ENCODE measurements at regions not wholly inside any gene's neighbourhood (a gene's known extent, or its start where the extent isn't known, plus 50 kb on each side); places are given as distances from the start of the nearest gene placed in this dataset.

DNA sequence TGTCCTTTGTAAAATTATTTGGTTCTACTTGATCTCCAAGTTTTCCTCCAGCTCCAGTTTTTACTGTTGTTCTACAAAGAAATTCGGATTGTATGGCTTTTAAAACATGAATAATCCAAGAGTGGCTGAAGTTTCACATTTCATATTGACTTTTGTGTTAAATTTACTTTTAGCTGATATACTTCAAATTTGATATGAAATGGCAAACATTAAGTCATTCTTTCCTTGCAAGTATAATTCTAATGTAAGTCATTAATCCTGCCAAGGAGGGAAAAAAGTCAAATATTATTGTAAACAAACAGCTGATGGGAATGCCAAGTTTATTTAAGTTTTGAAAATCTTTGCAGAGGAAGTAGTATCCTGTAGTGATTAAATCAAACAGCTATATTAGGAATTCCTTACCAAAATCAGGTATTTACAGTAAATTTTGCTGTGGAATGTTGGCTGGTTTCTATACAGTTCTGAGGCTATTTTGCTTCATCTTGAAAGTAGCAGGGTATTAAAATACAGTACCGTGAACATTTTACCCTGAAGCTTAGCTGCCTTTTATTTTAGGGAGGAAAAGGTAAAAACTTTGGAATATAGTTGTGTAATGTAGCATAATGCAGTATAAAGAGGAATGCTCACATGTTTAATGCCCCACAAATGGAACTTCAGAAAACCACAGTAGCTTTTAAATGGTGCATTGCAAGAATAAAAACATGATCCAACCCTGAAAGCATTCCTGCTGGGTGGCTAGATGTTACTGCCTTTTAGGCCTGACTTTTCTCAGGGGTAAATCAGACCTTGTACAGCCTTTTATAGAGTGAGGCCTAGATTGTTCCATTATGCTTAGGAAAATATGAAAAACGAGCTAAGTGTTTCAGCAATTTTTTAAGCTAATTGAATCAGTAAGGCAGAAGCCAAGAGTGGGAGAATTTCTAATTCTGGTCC lies 62.7 kb upstream of the NT5C1B start:
- no peak for DNase-seq (ENCODE audit: low spot score)

- no peak for DNase-seq (ENCODE audit: low spot score)
Measured at GRCh38 chr2:18650221-18650620, 60.9 kb upstream of the NT5C1B start.

- no peak for DNase-seq (ENCODE audit: low spot score)
Measured at GRCh38 chr2:18649502-18650135, 60.2 kb upstream of the NT5C1B start.

GRCh38 chr2:18648161-18648560 lies 58.8 kb upstream of the NT5C1B start:
- no peak for DNase-seq (ENCODE audit: low spot score)

GRCh38 chr2:18647731-18648130 lies 58.4 kb upstream of the NT5C1B start:
- DNase-seq (ENCODE audit: low spot score) = no peak

- peak; percentile 20 for DNase-seq (ENCODE audit: low spot score)
Measured at GRCh38 chr2:18645315-18645714, 55.9 kb upstream of the NT5C1B start.

- DNase-seq (ENCODE audit: low spot score) = no peak
Measured at GRCh38 chr2:18644115-18644462, 54.7 kb upstream of the NT5C1B start.

GRCh38 chr2:18643326-18644114 lies 54.2 kb upstream of the NT5C1B start:
- no peak for DNase-seq (ENCODE audit: low spot score)

DNA sequence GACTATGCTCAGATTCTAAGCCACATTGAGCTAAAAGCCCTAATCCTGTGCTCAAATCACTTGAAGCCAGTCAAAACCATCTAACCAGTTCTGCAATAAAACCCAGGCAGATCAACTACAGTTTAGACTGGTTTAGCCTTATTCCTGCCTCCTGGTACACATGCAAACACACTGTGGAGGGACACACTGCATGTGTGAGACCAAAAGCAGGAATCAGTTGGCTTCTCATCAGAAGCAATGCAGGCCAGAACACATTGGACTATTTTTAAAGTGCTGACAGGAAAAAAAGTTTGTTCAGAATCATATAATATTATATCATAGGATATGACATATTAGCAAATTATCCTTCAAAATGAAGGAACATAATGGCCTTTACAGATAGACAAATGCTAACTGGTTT lies 52.5 kb upstream of the NT5C1B start:
- DNase-seq (ENCODE audit: low spot score) = no peak

GRCh38 chr2:18639756-18640453 lies 50.5 kb upstream of the NT5C1B start:
- peak; percentile 34 for DNase-seq (ENCODE audit: low spot score)
